Panc1 (cell line): ENCODE measurements at regions not wholly inside any gene's neighbourhood (a gene's known extent, or its start where the extent isn't known, plus 50 kb on each side); places are given as distances from the start of the nearest gene placed in this dataset.

ENCODE experiments used
- ATAC-seq: fragments of 200-7000 bp; cut with Tn5 transposase; 2 replicates; pipeline ENCODE4 v1.9.1; 2020; ENCODE audit warnings: mild to moderate bottlenecking, moderate library complexity
- BruUV-seq: library from RNA; stranded (reverse); fragments of 400-500 nt; replicated peaks from 2 replicates; lab custom pipeline; 2021; lab: Mats Ljungman, UMichigan
- CTCF ChIA-PET: fragments of 300-600 bp; sonication (Branson Sonifier 250); formaldehyde crosslinking; loops from one replicate; lab custom pipeline; 2022; ENCODE audit warnings: antibody characterized with exemption; lab: Charles Lee
- POLR2A ChIA-PET: fragments of 300-600 bp; sonication (Branson Sonifier 250); formaldehyde crosslinking; loops from one replicate; lab custom pipeline; 2022; ENCODE audit warnings: antibody characterized with exemption; lab: Charles Lee
- DNase-seq: peaks from one replicate; pipeline ENCODE4 v3.0.0-alpha.2; 2010; ENCODE audit warnings: low read depth, low spot score
- H3K27ac ChIP-seq: 2 replicates; pipeline ENCODE4 v1.5.1; 2011; ENCODE audit warnings: mild to moderate bottlenecking, low read length, inconsistent platforms
- H3K27me3 ChIP-seq: fragments of 200-500 bp; sonication (Bioruptor generic); 2 replicates; pipeline ENCODE4 v1.6.0; 2014; ENCODE audit warnings: low read length, inconsistent platforms; ENCODE audit not compliant: control insufficient read depth, insufficient read depth
- H3K36me3 ChIP-seq: fragments of 200-500 bp; sonication (Bioruptor generic); 2 replicates; pipeline ENCODE4 v1.5.1; 2014; ENCODE audit warnings: inconsistent platforms, mild to moderate bottlenecking, low read length, moderate library complexity; ENCODE audit not compliant: control insufficient read depth, insufficient read depth
- H3K4me1 ChIP-seq: 2 replicates; pipeline ENCODE4 v1.5.1; 2011; ENCODE audit warnings: inconsistent platforms, mild to moderate bottlenecking, low read length, moderate library complexity; ENCODE audit not compliant: control insufficient read depth, insufficient read depth
- H3K4me3 ChIP-seq, 2 experiments: 2 replicates each; pipeline ENCODE4 v1.5.1; 2011 to 2012; ENCODE audit warnings: low read depth in 2 of 2, low read length in 2 of 2, mild to moderate bottlenecking in 2 of 2, inconsistent platforms in 1 of 2, moderate library complexity in 1 of 2
- H3K9me3 ChIP-seq: fragments of 200-500 bp; sonication (Bioruptor generic); 2 replicates; pipeline ENCODE4 v1.5.1; 2014; ENCODE audit warnings: low read depth, mild to moderate bottlenecking, inconsistent platforms, low read length, moderate library complexity; ENCODE audit not compliant: control insufficient read depth, insufficient read depth
- CTCF ChIP-seq: fragments of 450-650 bp; IDR thresholded peaks from 2 replicates; pipeline ENCODE4 v1.5.1; 2017; ENCODE audit warnings: mild to moderate bottlenecking
- POLR2AphosphoS5 ChIP-seq: IDR thresholded peaks from 2 replicates; pipeline ENCODE4 v1.6.1; 2012; ENCODE audit warnings: mild to moderate bottlenecking, low read depth, low read length, moderate library complexity
- REST ChIP-seq, 2 experiments: IDR thresholded peaks; 2 replicates each; pipeline ENCODE4 v1.6.1; 2011 to 2012; ENCODE audit warnings: low read depth in 2 of 2, control low read depth in 1 of 2, low read length in 1 of 2, mild to moderate bottlenecking in 1 of 2, moderate library complexity in 1 of 2; ENCODE audit not compliant: insufficient read depth in 1 of 2
- SIN3A ChIP-seq: IDR thresholded peaks from 2 replicates; pipeline ENCODE4 v1.6.1; 2012; ENCODE audit warnings: low read depth, mild to moderate bottlenecking, low read length, moderate library complexity, borderline replicate concordance; ENCODE audit not compliant: insufficient read depth
- TCF7L2 ChIP-seq: IDR thresholded peaks from 2 replicates; pipeline ENCODE4 v1.6.1; 2011; ENCODE audit warnings: mild to moderate bottlenecking, low read depth, low read length, inconsistent platforms
- in situ Hi-C: cut with HindIII; loops from 2 replicates; pipeline ENCODE4 v1.10.0; 2016; ENCODE audit warnings: low sequenced_read_pairs, low pct_unique_long_range_greater_than_20kb
- intact Hi-C: fragments of 100-400 bp; cut with micrococcal nuclease; formaldehyde crosslinking; loops from one replicate; pipeline ENCODE4 v1.10.0; 2022; ENCODE audit not compliant: unreplicated experiment

- H3K36me3 ChIP-seq: no peaks in the 10 kb centered on the region
- BruUV-seq: no TSS peak
- H3K4me3 ChIP-seq: no peak overlapping the region
- POLR2A ChIA-PET: no interaction called here
- in situ Hi-C loops: no loop called here
- TF ChIP-seq CTCF: no peak
- TF ChIP-seq TCF7L2: no peak
- TF ChIP-seq POLR2AphosphoS5: no peak
- TF ChIP-seq REST (IDR thresholded peaks at IDR 0.05; ENCODE audit: insufficient read depth in 1 of 2, low read depth in 2 of 2, low read length in 1 of 2): no peak
- TF ChIP-seq SIN3A: no peak
- CTCF ChIA-PET: no interaction called here
- no peak for DNase-seq
- peaks cover 3% of the 10 kb centered on the region; the same call in 1 of the 2 replicates for H3K4me1 ChIP-seq
- intact Hi-C loops: no loop called here
- H3K9me3 ChIP-seq: no peaks in the 10 kb centered on the region
- no peaks in the 10 kb centered on the region for H3K27me3 ChIP-seq
- ATAC-seq: no peak
- no peak overlapping the region for H3K27ac ChIP-seq
Observed at GRCh38 chr14:71361336-71361735, 454.1 kb downstream of the PCNX1 start.

- ChIA-PET POLR2A (no interaction called here), CTCF (no interaction called here)
- no TSS peak for BruUV-seq
- no peaks in the 10 kb centered on the region for H3K36me3 ChIP-seq
- ATAC-seq: no peak
- TF ChIP-seq REST (IDR thresholded peaks at IDR 0.05; ENCODE audit: insufficient read depth in 1 of 2, low read depth in 2 of 2, low read length in 1 of 2): no peak
- no peak for TF ChIP-seq POLR2AphosphoS5
- no peaks in the 10 kb centered on the region for H3K9me3 ChIP-seq
- peaks cover 3% of the 10 kb centered on the region; the same call in 1 of the 2 replicates for H3K4me1 ChIP-seq
- intact Hi-C loops (no loop called here), in situ Hi-C loops (no loop called here)
- H3K4me3 ChIP-seq: no peak overlapping the region
- H3K27me3 ChIP-seq: no peaks in the 10 kb centered on the region
- no peak overlapping the region for H3K27ac ChIP-seq
- no peak for DNase-seq
Observed at GRCh38 chr14:71361874-71362273, 454.6 kb downstream of the PCNX1 start.
